Panc1 (cell line): ENCODE measurements at regions not wholly inside any gene's neighbourhood (a gene's known extent, or its start where the extent isn't known, plus 50 kb on each side); places are given as distances from the start of the nearest gene placed in this dataset.

Experiments used
- ATAC-seq: fragments of 200-7000 bp; cut with Tn5 transposase; 2 replicates; pipeline ENCODE4 v1.9.1; 2020; ENCODE audit warnings: mild to moderate bottlenecking, moderate library complexity
- BruUV-seq: library from RNA; stranded (reverse); fragments of 400-500 nt; replicated peaks from 2 replicates; lab custom pipeline; 2021; lab: Mats Ljungman, UMichigan
- CTCF ChIA-PET: fragments of 300-600 bp; sonication (Branson Sonifier 250); formaldehyde crosslinking; loops from one replicate; lab custom pipeline; 2022; ENCODE audit warnings: antibody characterized with exemption; lab: Charles Lee
- POLR2A ChIA-PET: fragments of 300-600 bp; sonication (Branson Sonifier 250); formaldehyde crosslinking; loops from one replicate; lab custom pipeline; 2022; ENCODE audit warnings: antibody characterized with exemption; lab: Charles Lee
- DNase-seq: peaks from one replicate; pipeline ENCODE4 v3.0.0-alpha.2; 2010; ENCODE audit warnings: low read depth, low spot score
- H3K27ac ChIP-seq: 2 replicates; pipeline ENCODE4 v1.5.1; 2011; ENCODE audit warnings: mild to moderate bottlenecking, low read length, inconsistent platforms
- H3K27me3 ChIP-seq: fragments of 200-500 bp; sonication (Bioruptor generic); 2 replicates; pipeline ENCODE4 v1.6.0; 2014; ENCODE audit warnings: low read length, inconsistent platforms; ENCODE audit not compliant: control insufficient read depth, insufficient read depth
- H3K36me3 ChIP-seq: fragments of 200-500 bp; sonication (Bioruptor generic); 2 replicates; pipeline ENCODE4 v1.5.1; 2014; ENCODE audit warnings: inconsistent platforms, mild to moderate bottlenecking, low read length, moderate library complexity; ENCODE audit not compliant: control insufficient read depth, insufficient read depth
- H3K4me1 ChIP-seq: 2 replicates; pipeline ENCODE4 v1.5.1; 2011; ENCODE audit warnings: inconsistent platforms, mild to moderate bottlenecking, low read length, moderate library complexity; ENCODE audit not compliant: control insufficient read depth, insufficient read depth
- H3K4me3 ChIP-seq, 2 experiments: 2 replicates each; pipeline ENCODE4 v1.5.1; 2011 to 2012; ENCODE audit warnings: low read depth in 2 of 2, low read length in 2 of 2, mild to moderate bottlenecking in 2 of 2, inconsistent platforms in 1 of 2, moderate library complexity in 1 of 2
- H3K9me3 ChIP-seq: fragments of 200-500 bp; sonication (Bioruptor generic); 2 replicates; pipeline ENCODE4 v1.5.1; 2014; ENCODE audit warnings: low read depth, mild to moderate bottlenecking, inconsistent platforms, low read length, moderate library complexity; ENCODE audit not compliant: control insufficient read depth, insufficient read depth
- CTCF ChIP-seq: fragments of 450-650 bp; IDR thresholded peaks from 2 replicates; pipeline ENCODE4 v1.5.1; 2017; ENCODE audit warnings: mild to moderate bottlenecking
- POLR2AphosphoS5 ChIP-seq: IDR thresholded peaks from 2 replicates; pipeline ENCODE4 v1.6.1; 2012; ENCODE audit warnings: mild to moderate bottlenecking, low read depth, low read length, moderate library complexity
- SIN3A ChIP-seq: IDR thresholded peaks from 2 replicates; pipeline ENCODE4 v1.6.1; 2012; ENCODE audit warnings: low read depth, mild to moderate bottlenecking, low read length, moderate library complexity, borderline replicate concordance; ENCODE audit not compliant: insufficient read depth
- TCF7L2 ChIP-seq: IDR thresholded peaks from 2 replicates; pipeline ENCODE4 v1.6.1; 2011; ENCODE audit warnings: mild to moderate bottlenecking, low read depth, low read length, inconsistent platforms
- in situ Hi-C: cut with HindIII; loops from 2 replicates; pipeline ENCODE4 v1.10.0; 2016; ENCODE audit warnings: low sequenced_read_pairs, low pct_unique_long_range_greater_than_20kb
- intact Hi-C: fragments of 100-400 bp; cut with micrococcal nuclease; formaldehyde crosslinking; loops from one replicate; pipeline ENCODE4 v1.10.0; 2022; ENCODE audit not compliant: unreplicated experiment
- TF ChIP-seq, protein P1 (sequence below), 2 experiments: IDR thresholded peaks; 2 replicates each; pipeline ENCODE4 v1.6.1; 2011 to 2012; ENCODE audit warnings: low read depth in 2 of 2, control low read depth in 1 of 2, low read length in 1 of 2, mild to moderate bottlenecking in 1 of 2, moderate library complexity in 1 of 2; ENCODE audit not compliant: insufficient read depth in 1 of 2

DNA sequence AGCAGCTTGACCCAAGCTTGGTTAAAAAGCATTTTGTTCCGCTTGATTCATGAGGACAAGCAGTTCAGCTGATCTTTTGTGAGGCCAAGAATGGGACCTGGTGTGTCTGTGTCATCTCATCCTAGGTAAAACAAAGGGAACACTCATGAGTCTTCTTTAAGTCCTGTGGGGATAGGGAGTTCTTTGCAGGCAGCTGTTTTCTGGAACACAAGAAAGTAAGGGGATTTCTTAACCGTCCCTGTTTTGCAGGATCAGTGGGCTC lies 134.5 kb upstream of the TMTC4 start:
- POLR2A ChIA-PET = no interaction called here
- in situ Hi-C loops = no loop called here
- DNase-seq = no peak
- Histone ChIP-seq H3K27ac (no peak overlapping the region), H3K36me3 (no peaks in the 10 kb centered on the region), H3K4me3 (no peak overlapping the region), H3K27me3 (peaks cover 2% of the 10 kb centered on the region; the same call in 1 of the 2 replicates), H3K4me1 (no peaks in the 10 kb centered on the region), H3K9me3 (no peaks in the 10 kb centered on the region)
- no TSS peak for BruUV-seq
- ATAC-seq = no peak
- intact Hi-C loops = no loop called here
- TF ChIP-seq TCF7L2 = no peak
- no peak for TF ChIP-seq CTCF
- no peak for TF ChIP-seq SIN3A
- TF ChIP-seq POLR2AphosphoS5 = no peak
- TF ChIP-seq, protein P1, sequence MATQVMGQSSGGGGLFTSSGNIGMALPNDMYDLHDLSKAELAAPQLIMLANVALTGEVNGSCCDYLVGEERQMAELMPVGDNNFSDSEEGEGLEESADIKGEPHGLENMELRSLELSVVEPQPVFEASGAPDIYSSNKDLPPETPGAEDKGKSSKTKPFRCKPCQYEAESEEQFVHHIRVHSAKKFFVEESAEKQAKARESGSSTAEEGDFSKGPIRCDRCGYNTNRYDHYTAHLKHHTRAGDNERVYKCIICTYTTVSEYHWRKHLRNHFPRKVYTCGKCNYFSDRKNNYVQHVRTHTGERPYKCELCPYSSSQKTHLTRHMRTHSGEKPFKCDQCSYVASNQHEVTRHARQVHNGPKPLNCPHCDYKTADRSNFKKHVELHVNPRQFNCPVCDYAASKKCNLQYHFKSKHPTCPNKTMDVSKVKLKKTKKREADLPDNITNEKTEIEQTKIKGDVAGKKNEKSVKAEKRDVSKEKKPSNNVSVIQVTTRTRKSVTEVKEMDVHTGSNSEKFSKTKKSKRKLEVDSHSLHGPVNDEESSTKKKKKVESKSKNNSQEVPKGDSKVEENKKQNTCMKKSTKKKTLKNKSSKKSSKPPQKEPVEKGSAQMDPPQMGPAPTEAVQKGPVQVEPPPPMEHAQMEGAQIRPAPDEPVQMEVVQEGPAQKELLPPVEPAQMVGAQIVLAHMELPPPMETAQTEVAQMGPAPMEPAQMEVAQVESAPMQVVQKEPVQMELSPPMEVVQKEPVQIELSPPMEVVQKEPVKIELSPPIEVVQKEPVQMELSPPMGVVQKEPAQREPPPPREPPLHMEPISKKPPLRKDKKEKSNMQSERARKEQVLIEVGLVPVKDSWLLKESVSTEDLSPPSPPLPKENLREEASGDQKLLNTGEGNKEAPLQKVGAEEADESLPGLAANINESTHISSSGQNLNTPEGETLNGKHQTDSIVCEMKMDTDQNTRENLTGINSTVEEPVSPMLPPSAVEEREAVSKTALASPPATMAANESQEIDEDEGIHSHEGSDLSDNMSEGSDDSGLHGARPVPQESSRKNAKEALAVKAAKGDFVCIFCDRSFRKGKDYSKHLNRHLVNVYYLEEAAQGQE (IDR thresholded peaks at IDR 0.05; ENCODE audit: insufficient read depth in 1 of 2, low read depth in 2 of 2, low read length in 1 of 2) = no peak
- CTCF ChIA-PET = no interaction called here

DNA sequence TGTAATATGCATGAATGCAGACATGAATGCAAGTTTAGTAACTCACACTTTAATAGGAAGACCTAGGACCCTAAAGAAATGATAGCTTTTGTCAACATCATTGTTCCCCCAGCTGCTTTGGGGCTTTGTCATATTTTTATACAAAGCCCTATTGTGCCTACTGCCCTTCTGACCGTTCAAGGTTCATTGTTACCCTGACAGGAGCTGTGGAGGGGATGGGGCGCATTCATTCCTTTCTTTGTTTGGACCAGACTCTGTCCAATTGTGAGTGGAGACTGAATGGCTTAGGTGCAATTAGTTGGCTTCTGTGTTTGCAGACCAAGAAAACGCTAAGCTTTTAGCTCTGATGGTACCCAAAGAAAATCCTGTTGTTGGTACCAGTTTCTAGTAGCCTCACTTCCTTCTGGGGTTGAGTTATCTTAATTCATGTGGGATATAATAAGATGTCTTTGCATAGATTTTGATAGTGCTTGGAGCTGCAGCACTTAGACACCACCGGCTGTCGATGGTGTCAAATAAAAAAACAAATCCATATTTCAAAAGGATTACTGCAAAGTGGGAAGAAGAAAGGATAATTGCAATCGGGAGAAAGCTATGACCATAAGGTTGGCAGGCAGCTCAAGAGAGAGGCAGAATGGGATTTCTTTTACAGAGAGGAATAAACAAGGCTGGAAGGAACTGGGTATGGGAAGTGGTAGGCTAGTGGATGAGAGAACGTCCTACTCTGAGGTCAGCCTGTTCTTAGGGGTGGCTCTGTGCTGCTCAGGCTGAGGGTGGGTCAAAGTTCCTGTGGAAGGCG lies 133.9 kb upstream of the TMTC4 start:
- Histone ChIP-seq H3K27me3 (peaks cover 2% of the 10 kb centered on the region; the same call in 1 of the 2 replicates), H3K27ac (no peak overlapping the region), H3K4me3 (no peak overlapping the region), H3K9me3 (no peaks in the 10 kb centered on the region), H3K4me1 (no peaks in the 10 kb centered on the region), H3K36me3 (no peaks in the 10 kb centered on the region)
- ChIA-PET CTCF (no interaction called here), POLR2A (no interaction called here)
- ATAC-seq (no peak), DNase-seq (no peak)
- no peak for TF ChIP-seq CTCF
- TF ChIP-seq TCF7L2 = no peak
- TF ChIP-seq SIN3A = no peak
- TF ChIP-seq, protein P1 (IDR thresholded peaks at IDR 0.05; ENCODE audit: insufficient read depth in 1 of 2, low read depth in 2 of 2, low read length in 1 of 2) = no peak
- no peak for TF ChIP-seq POLR2AphosphoS5
- intact Hi-C loops = no loop called here
- in situ Hi-C loops = no loop called here
- no TSS peak for BruUV-seq
